ENCODE measurements at regions not wholly inside any gene's neighbourhood (a gene's known extent, or its start where the extent isn't known, plus 50 kb on each side); places are given as distances from the start of the nearest gene placed in this dataset.

DNA sequence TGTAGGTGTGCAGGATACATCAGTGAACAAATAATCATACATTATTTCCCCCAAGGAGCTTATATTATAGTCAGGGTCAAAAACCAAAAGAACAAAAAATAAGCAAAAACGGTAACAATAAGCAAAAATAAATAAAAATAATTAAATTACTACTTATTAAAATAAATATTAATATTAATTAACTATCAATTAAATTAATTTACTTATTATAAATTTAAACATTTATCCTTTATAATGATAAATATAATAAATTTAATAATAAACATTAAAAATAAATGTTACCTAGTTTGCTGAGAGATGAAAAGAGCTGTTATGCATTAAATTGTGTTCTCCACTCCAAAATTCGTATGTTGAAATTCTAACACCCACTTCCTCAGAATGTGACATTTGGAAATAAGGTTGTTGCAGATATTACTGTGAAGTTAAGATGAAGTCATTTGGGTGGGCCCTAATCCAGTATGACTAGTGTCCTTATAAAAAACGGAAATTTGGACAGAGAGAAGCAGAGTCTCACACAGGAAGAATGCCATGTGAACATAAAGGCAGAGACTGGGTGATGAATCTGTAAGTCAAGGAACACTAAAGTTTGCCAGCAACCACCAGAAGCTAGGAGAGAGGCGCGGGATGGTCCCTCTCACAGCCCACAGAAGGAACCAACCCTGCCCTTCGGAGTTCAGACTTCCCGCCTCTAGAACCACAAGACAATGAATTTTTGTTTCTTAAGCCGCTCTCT, 67.2 kb upstream of the IBSP start (continued):
- TF ChIP-seq, protein P1, sequence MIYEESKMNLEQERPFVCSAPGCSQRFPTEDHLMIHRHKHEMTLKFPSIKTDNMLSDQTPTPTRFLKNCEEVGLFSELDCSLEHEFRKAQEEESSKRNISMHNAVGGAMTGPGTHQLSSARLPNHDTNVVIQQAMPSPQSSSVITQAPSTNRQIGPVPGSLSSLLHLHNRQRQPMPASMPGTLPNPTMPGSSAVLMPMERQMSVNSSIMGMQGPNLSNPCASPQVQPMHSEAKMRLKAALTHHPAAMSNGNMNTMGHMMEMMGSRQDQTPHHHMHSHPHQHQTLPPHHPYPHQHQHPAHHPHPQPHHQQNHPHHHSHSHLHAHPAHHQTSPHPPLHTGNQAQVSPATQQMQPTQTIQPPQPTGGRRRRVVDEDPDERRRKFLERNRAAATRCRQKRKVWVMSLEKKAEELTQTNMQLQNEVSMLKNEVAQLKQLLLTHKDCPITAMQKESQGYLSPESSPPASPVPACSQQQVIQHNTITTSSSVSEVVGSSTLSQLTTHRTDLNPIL (CRISPR knock-in tag; IDR thresholded peaks at IDR 0.05; ENCODE audit: low read depth) = no peak
- no peak for TF ChIP-seq GLIS3 (CRISPR knock-in tag; IDR thresholded peaks at IDR 0.05)
- no peak for TF ChIP-seq BACH2 (CRISPR knock-in tag; IDR thresholded peaks at IDR 0.05; ENCODE audit: borderline replicate concordance)
- TF ChIP-seq ISL1 (CRISPR knock-in tag; IDR thresholded peaks at IDR 0.05) = no peak
- TF ChIP-seq ZNF8 (CRISPR knock-in tag; IDR thresholded peaks at IDR 0.05) = no peak
- TF ChIP-seq PPARA (CRISPR knock-in tag; IDR thresholded peaks at IDR 0.05; ENCODE audit: borderline replicate concordance) = no peak
- no peak for TF ChIP-seq OSR1 (CRISPR knock-in tag; IDR thresholded peaks at IDR 0.05)
- TF ChIP-seq ZFP3 (CRISPR knock-in tag; IDR thresholded peaks at IDR 0.05) = no peak
- no peak for TF ChIP-seq ZNF565 (CRISPR knock-in tag; conservative IDR thresholded peaks at IDR 0.05; ENCODE audit: low read depth)

DNA sequence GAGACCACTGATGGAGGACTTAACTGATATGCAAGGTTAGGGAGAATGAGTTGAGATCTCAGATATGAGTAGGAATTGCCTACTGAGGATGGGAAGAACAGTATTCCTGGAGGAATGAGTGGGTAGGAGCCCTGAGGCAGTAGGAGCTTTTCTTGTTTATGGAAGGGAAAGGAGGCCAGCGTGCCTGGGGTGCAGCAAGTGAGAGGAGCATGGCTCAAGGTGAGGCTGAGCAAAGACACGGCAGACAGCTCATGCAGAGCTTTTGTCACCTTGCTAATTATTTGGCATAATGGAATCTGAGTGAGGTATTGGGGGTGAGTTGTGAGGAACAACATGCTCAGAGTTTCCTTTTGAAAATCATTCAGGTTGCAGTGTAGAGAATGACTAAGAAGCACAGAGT, 65.3 kb upstream of the IBSP start:
- no peak for ATAC-seq
- TF ChIP-seq CSDC2 (CRISPR knock-in tag; IDR thresholded peaks at IDR 0.05) (no peak), ZNF70 (CRISPR knock-in tag; IDR thresholded peaks at IDR 0.05) (no peak), ARNTL (CRISPR knock-in tag; IDR thresholded peaks at IDR 0.05; ENCODE audit: borderline replicate concordance, low read depth) (no peak)

DNA sequence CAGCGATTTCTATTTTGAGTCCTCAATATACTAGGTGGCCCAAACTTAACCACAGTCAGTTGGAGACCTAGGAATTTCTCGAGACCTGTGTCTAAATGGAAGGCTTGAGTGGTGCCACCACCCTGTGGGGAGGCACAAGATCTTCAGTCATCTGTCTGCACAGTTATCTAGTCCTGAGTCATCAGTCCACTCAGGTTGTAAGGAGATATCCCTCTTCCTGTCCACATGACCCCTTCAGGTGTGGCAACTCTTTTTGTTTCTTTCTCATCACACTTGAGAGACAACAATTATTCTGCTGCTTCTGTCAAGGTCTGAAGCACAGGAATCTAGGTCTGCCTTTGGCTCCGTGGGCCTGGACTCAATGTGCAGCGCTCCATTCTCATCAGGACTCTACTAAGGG, 64.4 kb upstream of the IBSP start:
- no peak for ATAC-seq
- TF ChIP-seq TCF4 (CRISPR knock-in tag; IDR thresholded peaks at IDR 0.05; ENCODE audit: borderline replicate concordance) (no peak), ARNTL (CRISPR knock-in tag; IDR thresholded peaks at IDR 0.05; ENCODE audit: borderline replicate concordance, low read depth) (no peak), ZNF8 (CRISPR knock-in tag; IDR thresholded peaks at IDR 0.05) (no peak), ISL1 (CRISPR knock-in tag; IDR thresholded peaks at IDR 0.05) (no peak), ZFP3 (CRISPR knock-in tag; IDR thresholded peaks at IDR 0.05) (no peak), GLIS3 (CRISPR knock-in tag; IDR thresholded peaks at IDR 0.05) (no peak), OSR1 (CRISPR knock-in tag; IDR thresholded peaks at IDR 0.05) (no peak), BACH2 (CRISPR knock-in tag; IDR thresholded peaks at IDR 0.05; ENCODE audit: borderline replicate concordance) (no peak), SNAI2 (CRISPR knock-in tag; IDR thresholded peaks at IDR 0.05) (no peak), ZNF70 (CRISPR knock-in tag; IDR thresholded peaks at IDR 0.05) (no peak), PPARA (CRISPR knock-in tag; IDR thresholded peaks at IDR 0.05; ENCODE audit: borderline replicate concordance) (no peak)
- TF ChIP-seq, protein P1 (CRISPR knock-in tag; IDR thresholded peaks at IDR 0.05; ENCODE audit: low read depth) = no peak
- TF ChIP-seq, protein P2, sequence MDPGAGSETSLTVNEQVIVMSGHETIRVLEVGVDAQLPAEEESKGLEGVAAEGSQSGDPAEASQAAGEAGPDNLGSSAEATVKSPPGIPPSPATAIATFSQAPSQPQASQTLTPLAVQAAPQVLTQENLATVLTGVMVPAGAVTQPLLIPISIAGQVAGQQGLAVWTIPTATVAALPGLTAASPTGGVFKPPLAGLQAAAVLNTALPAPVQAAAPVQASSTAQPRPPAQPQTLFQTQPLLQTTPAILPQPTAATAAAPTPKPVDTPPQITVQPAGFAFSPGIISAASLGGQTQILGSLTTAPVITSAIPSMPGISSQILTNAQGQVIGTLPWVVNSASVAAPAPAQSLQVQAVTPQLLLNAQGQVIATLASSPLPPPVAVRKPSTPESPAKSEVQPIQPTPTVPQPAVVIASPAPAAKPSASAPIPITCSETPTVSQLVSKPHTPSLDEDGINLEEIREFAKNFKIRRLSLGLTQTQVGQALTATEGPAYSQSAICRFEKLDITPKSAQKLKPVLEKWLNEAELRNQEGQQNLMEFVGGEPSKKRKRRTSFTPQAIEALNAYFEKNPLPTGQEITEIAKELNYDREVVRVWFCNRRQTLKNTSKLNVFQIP (CRISPR knock-in tag; IDR thresholded peaks at IDR 0.05; ENCODE audit: borderline replicate concordance, low read depth) = no peak
- TF ChIP-seq, protein P3, sequence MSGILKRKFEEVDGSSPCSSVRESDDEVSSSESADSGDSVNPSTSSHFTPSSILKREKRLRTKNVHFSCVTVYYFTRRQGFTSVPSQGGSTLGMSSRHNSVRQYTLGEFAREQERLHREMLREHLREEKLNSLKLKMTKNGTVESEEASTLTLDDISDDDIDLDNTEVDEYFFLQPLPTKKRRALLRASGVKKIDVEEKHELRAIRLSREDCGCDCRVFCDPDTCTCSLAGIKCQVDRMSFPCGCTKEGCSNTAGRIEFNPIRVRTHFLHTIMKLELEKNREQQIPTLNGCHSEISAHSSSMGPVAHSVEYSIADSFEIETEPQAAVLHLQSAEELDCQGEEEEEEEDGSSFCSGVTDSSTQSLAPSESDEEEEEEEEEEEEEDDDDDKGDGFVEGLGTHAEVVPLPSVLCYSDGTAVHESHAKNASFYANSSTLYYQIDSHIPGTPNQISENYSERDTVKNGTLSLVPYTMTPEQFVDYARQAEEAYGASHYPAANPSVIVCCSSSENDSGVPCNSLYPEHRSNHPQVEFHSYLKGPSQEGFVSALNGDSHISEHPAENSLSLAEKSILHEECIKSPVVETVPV (CRISPR knock-in tag; IDR thresholded peaks at IDR 0.05) = no peak
- TF ChIP-seq, protein P4, sequence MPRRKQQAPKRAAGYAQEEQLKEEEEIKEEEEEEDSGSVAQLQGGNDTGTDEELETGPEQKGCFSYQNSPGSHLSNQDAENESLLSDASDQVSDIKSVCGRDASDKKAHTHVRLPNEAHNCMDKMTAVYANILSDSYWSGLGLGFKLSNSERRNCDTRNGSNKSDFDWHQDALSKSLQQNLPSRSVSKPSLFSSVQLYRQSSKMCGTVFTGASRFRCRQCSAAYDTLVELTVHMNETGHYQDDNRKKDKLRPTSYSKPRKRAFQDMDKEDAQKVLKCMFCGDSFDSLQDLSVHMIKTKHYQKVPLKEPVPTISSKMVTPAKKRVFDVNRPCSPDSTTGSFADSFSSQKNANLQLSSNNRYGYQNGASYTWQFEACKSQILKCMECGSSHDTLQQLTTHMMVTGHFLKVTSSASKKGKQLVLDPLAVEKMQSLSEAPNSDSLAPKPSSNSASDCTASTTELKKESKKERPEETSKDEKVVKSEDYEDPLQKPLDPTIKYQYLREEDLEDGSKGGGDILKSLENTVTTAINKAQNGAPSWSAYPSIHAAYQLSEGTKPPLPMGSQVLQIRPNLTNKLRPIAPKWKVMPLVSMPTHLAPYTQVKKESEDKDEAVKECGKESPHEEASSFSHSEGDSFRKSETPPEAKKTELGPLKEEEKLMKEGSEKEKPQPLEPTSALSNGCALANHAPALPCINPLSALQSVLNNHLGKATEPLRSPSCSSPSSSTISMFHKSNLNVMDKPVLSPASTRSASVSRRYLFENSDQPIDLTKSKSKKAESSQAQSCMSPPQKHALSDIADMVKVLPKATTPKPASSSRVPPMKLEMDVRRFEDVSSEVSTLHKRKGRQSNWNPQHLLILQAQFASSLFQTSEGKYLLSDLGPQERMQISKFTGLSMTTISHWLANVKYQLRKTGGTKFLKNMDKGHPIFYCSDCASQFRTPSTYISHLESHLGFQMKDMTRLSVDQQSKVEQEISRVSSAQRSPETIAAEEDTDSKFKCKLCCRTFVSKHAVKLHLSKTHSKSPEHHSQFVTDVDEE (CRISPR knock-in tag; IDR thresholded peaks at IDR 0.05) = no peak

DNA sequence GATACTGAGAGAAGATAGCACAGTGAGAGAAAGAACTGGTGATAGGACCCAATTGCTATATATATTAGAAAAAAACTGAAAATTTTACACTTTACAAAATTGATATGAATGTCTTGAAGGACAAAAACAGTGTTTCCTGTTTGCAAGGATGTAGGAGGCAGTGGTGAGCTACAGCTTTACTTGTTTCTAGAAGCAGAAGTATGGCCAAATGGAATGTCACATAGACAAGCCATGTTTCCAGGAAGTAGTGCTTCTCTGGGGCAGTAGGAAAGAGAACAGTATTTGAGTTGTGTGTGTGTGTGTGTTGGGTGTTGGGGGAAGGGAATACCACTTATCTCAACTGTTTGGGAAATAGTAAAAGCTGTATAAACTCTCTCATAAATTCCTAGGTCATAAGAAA, 60.9 kb upstream of the IBSP start:
- no peak for ATAC-seq
- TF ChIP-seq, protein P2 (CRISPR knock-in tag; IDR thresholded peaks at IDR 0.05; ENCODE audit: borderline replicate concordance, low read depth) = no peak
- TF ChIP-seq, protein P5, sequence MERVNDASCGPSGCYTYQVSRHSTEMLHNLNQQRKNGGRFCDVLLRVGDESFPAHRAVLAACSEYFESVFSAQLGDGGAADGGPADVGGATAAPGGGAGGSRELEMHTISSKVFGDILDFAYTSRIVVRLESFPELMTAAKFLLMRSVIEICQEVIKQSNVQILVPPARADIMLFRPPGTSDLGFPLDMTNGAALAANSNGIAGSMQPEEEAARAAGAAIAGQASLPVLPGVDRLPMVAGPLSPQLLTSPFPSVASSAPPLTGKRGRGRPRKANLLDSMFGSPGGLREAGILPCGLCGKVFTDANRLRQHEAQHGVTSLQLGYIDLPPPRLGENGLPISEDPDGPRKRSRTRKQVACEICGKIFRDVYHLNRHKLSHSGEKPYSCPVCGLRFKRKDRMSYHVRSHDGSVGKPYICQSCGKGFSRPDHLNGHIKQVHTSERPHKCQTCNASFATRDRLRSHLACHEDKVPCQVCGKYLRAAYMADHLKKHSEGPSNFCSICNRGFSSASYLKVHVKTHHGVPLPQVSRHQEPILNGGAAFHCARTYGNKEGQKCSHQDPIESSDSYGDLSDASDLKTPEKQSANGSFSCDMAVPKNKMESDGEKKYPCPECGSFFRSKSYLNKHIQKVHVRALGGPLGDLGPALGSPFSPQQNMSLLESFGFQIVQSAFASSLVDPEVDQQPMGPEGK (CRISPR knock-in tag; IDR thresholded peaks at IDR 0.05; ENCODE audit: borderline replicate concordance) = no peak
- TF ChIP-seq OSR1 (CRISPR knock-in tag; IDR thresholded peaks at IDR 0.05) (no peak), ISL1 (CRISPR knock-in tag; IDR thresholded peaks at IDR 0.05) (no peak)
- TF ChIP-seq, protein P4 (CRISPR knock-in tag; IDR thresholded peaks at IDR 0.05) = no peak
